PC-9 (cell line): ENCODE measurements at regions not wholly inside any gene's neighbourhood (a gene's known extent, or its start where the extent isn't known, plus 50 kb on each side); places are given as distances from the start of the nearest gene placed in this dataset.

Experiments used
- BruUV-seq: library from RNA; stranded (reverse); fragments of 400-500 nt; replicated peaks from 2 replicates; lab custom pipeline; 2021; lab: Mats Ljungman, UMichigan
- CTCF ChIA-PET: fragments of 300-600 bp; sonication (Branson Sonifier 250); formaldehyde crosslinking; loops from one replicate; lab custom pipeline; 2022; ENCODE audit warnings: antibody characterized with exemption; lab: Charles Lee
- POLR2A ChIA-PET: fragments of 300-600 bp; sonication (Branson Sonifier 250); formaldehyde crosslinking; loops from one replicate; lab custom pipeline; 2022; ENCODE audit warnings: antibody characterized with exemption; ENCODE audit not compliant: unreplicated experiment; lab: Charles Lee
- DNase-seq, 2 experiments: peaks; one replicate each; pipeline versions ENCODE4 v3.0.0 to v3.0.0-alpha.2; 2015 to 2022; ENCODE audit warnings: mixed read lengths in 1 of 2
- H2AFZ ChIP-seq: fragments of 200-600 bp; sonication (generic); 2 replicates; pipeline ENCODE4 v1.8.1; 2017; ENCODE audit warnings: antibody characterized with exemption
- H3F3A ChIP-seq: fragments of 200-600 bp; sonication (generic); 2 replicates; pipeline ENCODE4 v1.8.1; 2017; ENCODE audit warnings: antibody characterized with exemption, mild to moderate bottlenecking, low read depth; ENCODE audit not compliant: insufficient read depth
- H3K27ac ChIP-seq: fragments of 200-600 bp; sonication (generic); 2 replicates; pipeline ENCODE4 v1.6.1; 2016; ENCODE audit warnings: mixed run types
- H3K27me3 ChIP-seq: fragments of 200-600 bp; sonication (generic); 2 replicates; pipeline ENCODE4 v1.6.1; 2016; ENCODE audit warnings: low read depth, mixed run types; ENCODE audit not compliant: insufficient read depth
- H3K36me3 ChIP-seq: fragments of 200-600 bp; sonication (generic); 2 replicates; pipeline ENCODE4 v1.6.1; 2016; ENCODE audit warnings: low read depth, mixed run types
- H3K4me1 ChIP-seq: fragments of 200-600 bp; sonication (generic); replicated peaks from 2 replicates; pipeline ENCODE4 v1.6.1; 2016; ENCODE audit warnings: mixed run types; ENCODE audit not compliant: insufficient read depth
- H3K4me2 ChIP-seq: fragments of 200-600 bp; sonication (generic); 2 replicates; pipeline ENCODE4 v1.6.1; 2017; ENCODE audit warnings: mixed run types
- H3K4me3 ChIP-seq: fragments of 200-600 bp; sonication (generic); 2 replicates; pipeline ENCODE4 v1.6.1; 2016; ENCODE audit warnings: mixed run types
- H3K79me2 ChIP-seq: fragments of 200-600 bp; sonication (generic); 2 replicates; pipeline ENCODE4 v1.6.1; 2017; ENCODE audit warnings: low read depth, mixed run types
- H3K9me2 ChIP-seq: fragments of 200-600 bp; sonication (generic); 2 replicates; pipeline ENCODE4 v1.8.1; 2017; ENCODE audit warnings: mild to moderate bottlenecking; ENCODE audit not compliant: insufficient read depth
- H3K9me3 ChIP-seq: fragments of 200-600 bp; sonication (generic); 2 replicates; pipeline ENCODE4 v1.8.1; 2016; ENCODE audit warnings: low read depth; ENCODE audit not compliant: insufficient read depth
- H4K20me1 ChIP-seq: fragments of 200-600 bp; sonication (generic); 2 replicates; pipeline ENCODE4 v1.8.1; 2017; ENCODE audit not compliant: insufficient read depth
- EZH2 ChIP-seq: fragments of 200-600 bp; sonication (generic); IDR thresholded peaks from 2 replicates; pipeline ENCODE4 v1.8.0; 2017; ENCODE audit warnings: antibody characterized with exemption, low read depth
- intact Hi-C: fragments of 100-400 bp; cut with micrococcal nuclease; formaldehyde crosslinking; loops from one replicate; pipeline ENCODE4 v1.10.0; 2022; ENCODE audit not compliant: unreplicated experiment
- TF ChIP-seq, protein P1 (sequence below): fragments of 200-600 bp; sonication (generic); conservative IDR thresholded peaks from 2 replicates; pipeline ENCODE4 v1.6.1; 2017; ENCODE audit warnings: mixed run types, antibody characterized with exemption, mild to moderate bottlenecking, moderate library complexity

DNA sequence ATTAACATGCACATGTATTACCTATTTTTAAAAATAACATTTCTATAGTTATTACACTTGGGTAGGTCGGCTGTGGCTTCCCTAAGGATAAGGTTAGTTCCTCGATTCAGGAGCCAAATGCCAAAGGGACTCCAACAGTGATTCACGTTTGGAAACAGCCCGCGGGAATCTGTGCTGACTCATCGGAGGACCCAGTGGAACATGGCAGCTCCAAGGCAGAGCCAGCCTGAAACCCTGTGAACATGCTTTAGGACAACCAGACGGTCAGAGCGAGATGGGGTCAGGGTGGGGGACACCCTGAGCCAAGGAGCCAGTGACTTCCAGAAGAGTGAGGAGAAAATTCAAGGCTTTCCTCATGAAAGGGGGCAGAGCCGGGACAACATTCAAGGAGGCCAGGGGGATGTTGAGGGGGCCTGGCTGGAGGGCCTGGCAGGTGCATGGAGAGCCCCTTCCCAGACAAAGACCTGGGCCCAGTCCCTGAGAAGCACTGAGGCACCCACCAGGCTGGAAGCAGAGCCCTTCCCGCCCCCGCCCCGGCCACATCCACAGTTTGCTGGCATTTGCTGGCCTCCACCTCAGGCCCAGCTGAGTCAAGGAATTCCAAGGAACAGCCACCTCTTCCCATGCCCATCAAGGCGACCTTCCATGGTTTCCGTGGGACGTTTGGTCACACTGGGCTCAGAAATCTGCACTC, 133.2 kb downstream of the SNX5 start:
- Histone ChIP-seq H3K9me3 (no peaks in the 10 kb centered on the region), H2AFZ (peak overlapping the region; percentile 72), H3K27me3 (no peaks in the 10 kb centered on the region), H3K4me1 (peaks cover 8% of the 10 kb centered on the region; the same call in 1 of the 2 replicates), H4K20me1 (no peaks in the 10 kb centered on the region), H3K79me2 (no peaks in the 10 kb centered on the region), H3K4me2 (peak overlapping the region; percentile 33), H3F3A (no peaks in the 10 kb centered on the region; the same call in 1 of the 2 replicates), H3K27ac (no peak overlapping the region), H3K9me2 (no peaks in the 10 kb centered on the region), H3K36me3 (no peaks in the 10 kb centered on the region), H3K4me3 (no peak overlapping the region)
- DNase-seq: peak; percentile 54
- ChIA-PET CTCF (no interaction called here), POLR2A (interaction anchor here (0.6 kb wide), 1 partner anchor 1155 kb away, joined by 3 read pairs; no protein-coding TSS in a partner anchor)
- TF ChIP-seq, protein P1, sequence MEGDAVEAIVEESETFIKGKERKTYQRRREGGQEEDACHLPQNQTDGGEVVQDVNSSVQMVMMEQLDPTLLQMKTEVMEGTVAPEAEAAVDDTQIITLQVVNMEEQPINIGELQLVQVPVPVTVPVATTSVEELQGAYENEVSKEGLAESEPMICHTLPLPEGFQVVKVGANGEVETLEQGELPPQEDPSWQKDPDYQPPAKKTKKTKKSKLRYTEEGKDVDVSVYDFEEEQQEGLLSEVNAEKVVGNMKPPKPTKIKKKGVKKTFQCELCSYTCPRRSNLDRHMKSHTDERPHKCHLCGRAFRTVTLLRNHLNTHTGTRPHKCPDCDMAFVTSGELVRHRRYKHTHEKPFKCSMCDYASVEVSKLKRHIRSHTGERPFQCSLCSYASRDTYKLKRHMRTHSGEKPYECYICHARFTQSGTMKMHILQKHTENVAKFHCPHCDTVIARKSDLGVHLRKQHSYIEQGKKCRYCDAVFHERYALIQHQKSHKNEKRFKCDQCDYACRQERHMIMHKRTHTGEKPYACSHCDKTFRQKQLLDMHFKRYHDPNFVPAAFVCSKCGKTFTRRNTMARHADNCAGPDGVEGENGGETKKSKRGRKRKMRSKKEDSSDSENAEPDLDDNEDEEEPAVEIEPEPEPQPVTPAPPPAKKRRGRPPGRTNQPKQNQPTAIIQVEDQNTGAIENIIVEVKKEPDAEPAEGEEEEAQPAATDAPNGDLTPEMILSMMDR: no peak
- TF ChIP-seq EZH2: no peak
- BruUV-seq: no TSS peak
- intact Hi-C loops: no loop called here

DNA sequence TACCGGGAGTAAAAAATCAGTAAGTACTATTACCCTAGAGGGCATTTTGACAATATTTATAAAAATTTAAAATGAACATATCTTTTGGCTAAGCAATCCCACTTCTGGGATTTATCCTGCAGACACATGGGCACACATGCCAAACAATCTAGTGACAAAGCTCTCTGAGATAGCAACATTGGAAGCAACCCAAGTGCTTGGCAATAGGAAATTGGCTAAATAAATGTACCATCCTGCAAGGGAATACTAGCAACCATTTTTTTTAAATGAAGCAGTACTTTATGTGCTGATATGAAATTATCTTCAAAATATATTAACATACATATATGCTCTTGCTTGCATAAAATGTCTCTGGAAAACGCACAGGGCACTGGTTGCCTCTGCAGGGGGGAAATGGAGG, 133.8 kb downstream of the SNX5 start:
- Histone ChIP-seq H3K4me1 (peaks cover 8% of the 10 kb centered on the region; the same call in 1 of the 2 replicates), H3K79me2 (no peaks in the 10 kb centered on the region), H3K36me3 (no peaks in the 10 kb centered on the region), H3K4me3 (no peak overlapping the region), H3K9me3 (no peaks in the 10 kb centered on the region), H3K4me2 (peak overlapping the region; percentile 33), H3K9me2 (no peaks in the 10 kb centered on the region), H4K20me1 (no peaks in the 10 kb centered on the region), H3F3A (no peaks in the 10 kb centered on the region; the same call in 1 of the 2 replicates), H3K27ac (no peak overlapping the region), H2AFZ (peak overlapping the region; percentile 72; the same call in 1 of the 2 replicates), H3K27me3 (no peaks in the 10 kb centered on the region)
- DNase-seq: no peak
- BruUV-seq: no TSS peak
- ChIA-PET CTCF (no interaction called here), POLR2A (interaction anchor here (0.6 kb wide), 1 partner anchor 1156 kb away, joined by 3 read pairs; no protein-coding TSS in a partner anchor)
- TF ChIP-seq EZH2: no peak
- TF ChIP-seq, protein P1: no peak
- intact Hi-C loops: no loop called here

DNA sequence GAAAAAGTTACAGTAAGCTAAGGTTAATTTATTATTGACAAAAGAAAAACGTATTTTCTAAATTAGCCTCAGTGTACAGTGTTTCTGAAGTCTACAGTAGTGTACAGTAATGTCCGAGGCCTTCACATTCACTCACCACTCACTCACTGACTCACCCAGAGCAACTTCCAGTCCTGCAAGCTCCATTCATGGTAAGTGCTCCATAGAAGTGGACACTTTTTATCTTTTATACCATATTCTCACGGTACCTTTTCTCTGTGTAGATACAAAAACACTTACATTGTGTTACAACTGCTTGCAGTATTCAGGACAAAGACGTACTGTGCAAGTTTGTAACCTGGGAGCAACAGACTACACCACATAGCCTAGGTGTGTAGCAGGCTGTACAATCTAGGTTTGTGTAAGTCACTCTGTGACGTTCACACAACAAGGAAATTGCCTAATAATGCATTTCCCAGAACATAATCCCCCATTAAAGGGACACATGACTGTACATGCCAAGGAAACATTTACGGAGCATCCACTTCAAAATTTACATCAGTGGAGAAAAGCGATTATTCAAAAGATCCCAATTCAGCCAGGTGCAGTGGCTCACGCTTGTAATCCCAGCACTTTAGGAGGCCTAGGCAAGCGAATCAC, 133.4 kb downstream of the BANF2 start:
- Histone ChIP-seq H2AFZ (no peak overlapping the region), H3K4me1 (peaks cover 8% of the 10 kb centered on the region; the same call in 1 of the 2 replicates), H3K36me3 (no peaks in the 10 kb centered on the region), H3K4me2 (no peak overlapping the region), H3K9me2 (no peaks in the 10 kb centered on the region), H4K20me1 (no peaks in the 10 kb centered on the region), H3K27me3 (no peaks in the 10 kb centered on the region), H3K9me3 (no peaks in the 10 kb centered on the region), H3K4me3 (no peak overlapping the region), H3F3A (no peaks in the 10 kb centered on the region; the same call in 1 of the 2 replicates), H3K79me2 (no peaks in the 10 kb centered on the region), H3K27ac (no peak overlapping the region)
- CTCF ChIA-PET: no interaction called here
- POLR2A ChIA-PET: interaction anchor here (0.6 kb wide), 1 partner anchor 55 kb away, joined by 3 read pairs; no protein-coding TSS in a partner anchor
- no peak for DNase-seq
- TF ChIP-seq EZH2: no peak
- TF ChIP-seq, protein P1: no peak
- no TSS peak for BruUV-seq
- intact Hi-C loops: no loop called here
